Muscle layer of duodenum (tissue), 2 donors: ENCODE measurements at regions not wholly inside any gene's neighbourhood (a gene's known extent, or its start where the extent isn't known, plus 50 kb on each side); places are given as distances from the start of the nearest gene placed in this dataset.

Experiments used
- H3K27ac ChIP-seq: one replicate; pipeline ENCODE4 v1.7.0; 2013; ENCODE audit warnings: mild to moderate bottlenecking, low read length
- H3K27me3 ChIP-seq: one replicate; pipeline ENCODE4 v1.7.0; 2013; ENCODE audit warnings: low read depth, mild to moderate bottlenecking, control low read depth, low read length
- H3K36me3 ChIP-seq, 2 donors: one replicate each; pipeline ENCODE4 v1.7.0; 2013; ENCODE audit warnings: low read length in 2 of 2, control low read depth in 1 of 2, mild to moderate bottlenecking in 1 of 2; ENCODE audit not compliant: insufficient read depth in 2 of 2, control insufficient read depth in 1 of 2
- H3K4me1 ChIP-seq, 2 donors: one replicate each; pipeline ENCODE4 v1.7.0; 2013; ENCODE audit warnings: low read length in 2 of 2, mild to moderate bottlenecking in 2 of 2, control low read depth in 1 of 2, moderate library complexity in 1 of 2; ENCODE audit not compliant: insufficient read depth in 2 of 2, control insufficient read depth in 1 of 2
- H3K4me3 ChIP-seq, 2 donors: one replicate each; pipeline ENCODE4 v1.7.0; 2013; ENCODE audit warnings: low read length in 2 of 2, low read depth in 1 of 2, mild to moderate bottlenecking in 1 of 2
- H3K9me3 ChIP-seq, 2 donors: one replicate each; pipeline ENCODE4 v1.7.0; 2013; ENCODE audit warnings: low read length in 2 of 2, control low read depth in 1 of 2, mild to moderate bottlenecking in 1 of 2; ENCODE audit not compliant: control insufficient read depth in 1 of 2
- donor health status: healthy.

- no peaks in the 10 kb centered on the region for H3K27me3 ChIP-seq
Observed at GRCh38 chr2:156647377-156648010, 211.3 kb downstream of the GPD2 start.

GRCh38 chr2:156648522-156648921, 212.3 kb downstream of the GPD2 start:
- H3K36me3 ChIP-seq = no peaks in the 10 kb centered on the region
- H3K4me3 ChIP-seq = no peak overlapping the region

More at GRCh38 chr2:156647377-156648010, 211.3 kb downstream of the GPD2 start:
- Histone ChIP-seq H3K27ac (no peak overlapping the region), H3K4me3 (no peak overlapping the region), H3K9me3 (no peaks in the 10 kb centered on the region), H3K4me1 (no peaks in the 10 kb centered on the region), H3K36me3 (no peaks in the 10 kb centered on the region)

GRCh38 chr2:156649596-156649995, 213.4 kb downstream of the GPD2 start:
- Histone ChIP-seq H3K4me1 (no peaks in the 10 kb centered on the region), H3K27ac (no peak overlapping the region), H3K27me3 (no peaks in the 10 kb centered on the region), H3K4me3 (no peak overlapping the region), H3K9me3 (no peaks in the 10 kb centered on the region), H3K36me3 (no peaks in the 10 kb centered on the region)

More at GRCh38 chr2:156648522-156648921, 212.3 kb downstream of the GPD2 start:
- Histone ChIP-seq H3K9me3 (no peaks in the 10 kb centered on the region), H3K4me1 (no peaks in the 10 kb centered on the region), H3K27me3 (no peaks in the 10 kb centered on the region), H3K27ac (no peak overlapping the region)

GRCh38 chr2:156652691-156653090, 216.5 kb downstream of the GPD2 start:
- Histone ChIP-seq H3K27me3 (no peaks in the 10 kb centered on the region), H3K27ac (no peak overlapping the region), H3K4me3 (no peak overlapping the region), H3K9me3 (no peaks in the 10 kb centered on the region), H3K36me3 (no peaks in the 10 kb centered on the region), H3K4me1 (no peaks in the 10 kb centered on the region)

- Histone ChIP-seq H3K4me3 (no peak overlapping the region), H3K27ac (no peak overlapping the region)
Observed at GRCh38 chr2:156653675-156654074, 217.5 kb downstream of the GPD2 start.

GRCh38 chr2:156657809-156658208, 221.6 kb downstream of the GPD2 start:
- Histone ChIP-seq H3K9me3 (no peaks in the 10 kb centered on the region), H3K4me3 (no peak overlapping the region), H3K4me1 (no peaks in the 10 kb centered on the region), H3K27ac (no peak overlapping the region), H3K27me3 (no peaks in the 10 kb centered on the region), H3K36me3 (no peaks in the 10 kb centered on the region)

More at GRCh38 chr2:156653675-156654074, 217.5 kb downstream of the GPD2 start:
- H3K36me3 ChIP-seq = no peaks in the 10 kb centered on the region
- no peaks in the 10 kb centered on the region for H3K4me1 ChIP-seq
- H3K27me3 ChIP-seq = no peaks in the 10 kb centered on the region
- no peaks in the 10 kb centered on the region for H3K9me3 ChIP-seq

- H3K4me1 ChIP-seq = no peaks in the 10 kb centered on the region
- no peaks in the 10 kb centered on the region for H3K27me3 ChIP-seq
- no peak overlapping the region for H3K4me3 ChIP-seq
- H3K36me3 ChIP-seq = no peaks in the 10 kb centered on the region
- no peak overlapping the region for H3K27ac ChIP-seq
- H3K9me3 ChIP-seq = no peaks in the 10 kb centered on the region
Observed at GRCh38 chr2:156659694-156660093, 223.5 kb downstream of the GPD2 start.

- no peak overlapping the region for H3K4me3 ChIP-seq
- H3K4me1 ChIP-seq = no peaks in the 10 kb centered on the region
- no peak overlapping the region for H3K27ac ChIP-seq
- H3K9me3 ChIP-seq = peaks cover 4 to 7% of the 10 kb centered on the region in 2 donors
- no peaks in the 10 kb centered on the region for H3K27me3 ChIP-seq
- H3K36me3 ChIP-seq = no peaks in the 10 kb centered on the region
Observed at GRCh38 chr2:156663757-156664409, 227.7 kb downstream of the GPD2 start.

- no peak overlapping the region for H3K27ac ChIP-seq
- H3K4me3 ChIP-seq = no peak overlapping the region
- H3K4me1 ChIP-seq = no peaks in the 10 kb centered on the region
- H3K27me3 ChIP-seq = no peaks in the 10 kb centered on the region
- no peaks in the 10 kb centered on the region for H3K36me3 ChIP-seq
- H3K9me3 ChIP-seq = peaks cover 4 to 7% of the 10 kb centered on the region in 2 donors
Observed at GRCh38 chr2:156666130-156666785, 230.1 kb downstream of the GPD2 start.

- no peak overlapping the region for H3K4me3 ChIP-seq
- H3K36me3 ChIP-seq = no peaks in the 10 kb centered on the region
- no peak overlapping the region for H3K27ac ChIP-seq
- H3K9me3 ChIP-seq = peaks cover 4 to 7% of the 10 kb centered on the region in 2 donors
- H3K4me1 ChIP-seq = no peaks in the 10 kb centered on the region
- no peaks in the 10 kb centered on the region for H3K27me3 ChIP-seq
Observed at GRCh38 chr2:156670104-156670503, 233.9 kb downstream of the GPD2 start.

GRCh38 chr2:156671706-156672361, 235.7 kb downstream of the GPD2 start:
- H3K27me3 ChIP-seq = no peaks in the 10 kb centered on the region
- no peaks in the 10 kb centered on the region for H3K36me3 ChIP-seq
- H3K9me3 ChIP-seq = peaks cover 4 to 7% of the 10 kb centered on the region in 2 donors
- no peak overlapping the region for H3K4me3 ChIP-seq
- no peaks in the 10 kb centered on the region for H3K4me1 ChIP-seq
- no peak overlapping the region for H3K27ac ChIP-seq
